NCI-H2107 treated with DMSO at 0.1 percent for 48 hours (cell line): ENCODE measurements at regions not wholly inside any gene's neighbourhood (a gene's known extent, or its start where the extent isn't known, plus 50 kb on each side); places are given as distances from the start of the nearest gene placed in this dataset.

Experiments used
- DNase-seq: peaks from one replicate; lab custom pipeline; 2025; ENCODE audit not compliant: unreplicated experiment; lab: John Stamatoyannopoulos, UW

DNA sequence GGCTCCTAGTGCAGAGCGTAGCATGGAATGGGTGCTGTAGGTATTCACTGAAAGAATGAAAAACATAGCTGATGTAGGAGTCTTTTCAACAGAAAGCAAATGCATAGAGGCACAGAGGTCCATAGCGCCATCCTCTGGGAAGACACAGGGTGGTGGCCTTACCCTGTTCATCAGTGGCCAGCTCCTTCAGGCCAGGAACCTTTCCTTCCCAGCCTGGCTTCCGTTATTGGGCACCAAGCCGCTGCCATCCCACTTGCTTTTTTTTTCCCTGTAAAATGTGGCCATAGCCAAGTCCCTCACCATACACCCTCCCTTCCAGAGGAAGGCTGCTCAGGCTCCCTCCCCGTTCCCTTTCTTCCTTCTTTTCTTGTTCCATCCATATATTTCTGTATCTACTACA, 118.1 kb downstream of the ZNF621 start:
- DNase-seq = no peak

DNA sequence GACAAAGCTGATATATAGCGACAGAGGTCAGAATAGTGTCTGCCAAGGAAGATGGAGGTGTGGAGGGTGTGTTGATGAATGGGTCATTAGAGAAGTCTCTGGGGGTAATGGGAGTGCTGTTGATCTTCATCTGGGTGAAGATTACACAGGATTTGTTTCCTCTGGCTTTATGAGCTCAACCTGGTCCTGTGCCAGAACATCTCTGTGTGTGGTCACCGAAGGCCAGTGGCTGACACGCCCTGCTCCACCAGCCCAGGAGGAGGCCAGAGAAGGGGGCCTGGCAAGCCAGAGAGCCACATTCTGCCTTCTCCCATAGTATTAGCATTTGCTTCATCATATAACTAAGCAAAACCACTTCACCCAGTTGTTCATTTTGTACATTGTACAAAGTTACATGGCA, 121.1 kb downstream of the ZNF621 start:
- no peak for DNase-seq

DNA sequence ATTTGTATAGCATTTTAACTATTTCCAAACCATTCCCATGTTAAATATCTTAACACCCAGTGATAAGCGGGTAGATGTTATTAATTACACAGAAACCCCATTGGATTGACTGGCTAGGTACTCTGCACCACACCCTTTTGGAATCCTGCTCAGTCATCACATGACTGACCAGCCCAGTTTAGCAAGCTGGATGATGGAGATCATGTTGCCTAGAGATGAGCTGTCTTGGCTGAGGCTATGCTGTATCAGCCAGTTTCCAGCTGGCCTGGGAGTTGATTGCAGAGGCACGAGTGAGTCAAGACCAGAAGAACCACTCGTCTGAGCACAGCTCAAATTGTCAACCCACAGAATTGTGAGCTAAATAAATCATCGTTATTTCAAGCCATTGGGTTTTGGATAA, 124.6 kb downstream of the ZNF621 start:
- DNase-seq = no peak

GRCh38 chr3:40652072-40652471, 127.3 kb downstream of the ZNF621 start:
- DNase-seq = no peak

GRCh38 chr3:40653001-40653400, 128.2 kb downstream of the ZNF621 start:
- DNase-seq = no peak

GRCh38 chr3:40653878-40654277, 129.1 kb downstream of the ZNF621 start:
- no peak for DNase-seq

DNA sequence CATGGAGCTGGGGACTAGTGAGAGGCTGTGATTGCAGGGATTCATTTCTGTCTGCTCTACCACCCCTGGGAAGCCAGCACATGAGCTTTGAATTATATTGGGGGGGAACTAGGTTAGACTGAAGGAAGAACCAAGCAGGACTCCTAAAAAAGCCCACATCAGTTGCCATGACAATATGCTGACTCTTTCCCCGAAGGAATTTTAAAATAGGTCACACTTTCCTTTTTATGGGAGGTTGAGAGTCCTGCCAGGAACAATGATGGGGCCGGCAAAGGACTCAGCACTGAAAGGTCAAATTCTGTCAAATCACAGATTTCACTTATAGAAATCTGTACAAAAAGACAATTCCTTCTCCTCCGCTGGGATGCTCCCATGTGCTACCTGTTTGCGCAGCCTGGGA, 130.8 kb downstream of the ZNF621 start:
- no peak for DNase-seq

GRCh38 chr3:40657623-40658022, 132.9 kb downstream of the ZNF621 start:
- no peak for DNase-seq

GRCh38 chr3:40658305-40658704, 133.5 kb downstream of the ZNF621 start:
- no peak for DNase-seq

- no peak for DNase-seq
Measured at GRCh38 chr3:40660554-40660953, 135.8 kb downstream of the ZNF621 start.

GRCh38 chr3:40661284-40661683, 136.5 kb downstream of the ZNF621 start:
- DNase-seq = no peak

- DNase-seq = no peak
Measured at GRCh38 chr3:40663280-40663679, 138.5 kb downstream of the ZNF621 start.

- DNase-seq = no peak
Measured at GRCh38 chr3:40669176-40669575, 144.4 kb downstream of the ZNF621 start.

- no peak for DNase-seq
Measured at GRCh38 chr3:40672861-40673260, 148.1 kb downstream of the ZNF621 start.

DNA sequence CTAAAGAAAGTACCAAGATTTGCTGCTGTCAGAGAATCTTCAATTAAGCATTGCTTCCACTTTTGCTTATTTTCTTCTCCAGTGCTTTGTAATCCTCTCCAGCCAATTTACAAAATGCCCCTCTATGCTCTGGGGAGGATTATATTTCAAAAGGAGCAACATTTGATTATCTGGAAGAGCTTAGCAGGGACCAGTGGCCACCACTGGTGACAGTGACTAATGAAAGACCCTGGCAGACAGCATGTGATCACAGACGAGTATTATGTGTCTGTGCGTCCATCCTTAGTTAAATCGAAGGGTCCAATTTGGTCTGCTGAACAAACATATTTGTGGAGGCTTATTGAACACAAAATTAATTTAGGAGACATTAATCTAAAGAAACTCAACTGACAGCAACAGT, 152.6 kb downstream of the ZNF621 start:
- no peak for DNase-seq

DNA sequence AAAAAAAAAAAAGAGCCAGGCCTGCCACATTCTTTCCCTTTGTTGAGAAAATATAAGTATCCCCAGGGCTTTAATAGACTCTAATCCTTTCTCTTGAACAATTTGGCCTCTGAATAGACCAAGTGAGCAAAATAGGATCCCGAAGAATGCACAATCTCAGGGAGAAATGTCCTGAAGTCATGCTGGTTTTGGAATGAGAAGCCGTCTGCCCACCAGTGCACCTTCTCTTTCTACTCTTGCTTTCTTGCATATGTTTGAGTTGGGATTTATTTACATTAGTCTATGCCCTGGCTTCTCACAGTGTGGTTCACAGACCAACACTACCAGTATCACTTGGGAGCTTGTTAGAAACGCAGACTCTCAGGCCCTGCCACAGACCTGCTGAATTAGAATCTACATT, 153.0 kb downstream of the ZNF621 start:
- DNase-seq = no peak

DNA sequence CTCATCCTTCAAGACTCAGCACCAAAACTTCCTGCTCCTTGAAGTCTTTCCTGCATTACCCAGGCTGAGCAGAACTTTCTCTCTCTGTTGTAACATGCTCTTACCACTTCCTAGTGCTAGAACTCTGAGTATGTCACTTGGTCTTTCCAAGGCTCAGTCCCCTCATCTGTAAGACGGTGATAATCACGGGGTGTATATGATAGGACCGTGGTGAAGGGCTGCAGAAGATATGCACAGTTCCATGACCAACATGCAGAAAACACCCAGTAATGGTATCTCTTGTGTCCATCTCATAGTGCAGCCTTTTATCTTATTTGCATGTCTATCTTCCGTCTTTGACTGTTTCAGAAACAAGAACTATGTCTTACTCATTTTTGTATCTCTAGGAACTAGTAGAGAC, 154.5 kb downstream of the ZNF621 start:
- DNase-seq = no peak

GRCh38 chr3:40680685-40681657, 156.2 kb downstream of the ZNF621 start:
- no peak for DNase-seq

DNA sequence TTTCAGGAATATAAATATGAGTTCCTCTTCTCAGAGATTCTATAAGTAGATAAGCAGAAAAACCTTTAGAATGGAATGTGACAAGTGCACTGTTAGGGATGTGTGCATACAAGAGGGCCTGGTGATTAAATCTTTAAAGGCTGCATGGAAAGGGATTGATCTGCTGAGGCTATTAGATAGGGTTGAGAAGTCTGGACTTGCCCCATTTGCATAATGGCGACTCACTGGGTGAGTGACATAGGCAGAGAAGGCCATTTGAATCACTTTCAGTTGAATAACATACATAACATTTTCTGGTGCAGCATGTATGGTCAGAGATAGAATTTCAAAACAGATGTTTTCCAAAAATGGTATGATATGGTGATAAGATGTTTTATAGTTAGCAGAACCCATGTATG, 156.9 kb downstream of the ZNF621 start:
- DNase-seq = no peak

- no peak for DNase-seq
Measured at GRCh38 chr3:40689837-40690236, 165.1 kb downstream of the ZNF621 start.

DNA sequence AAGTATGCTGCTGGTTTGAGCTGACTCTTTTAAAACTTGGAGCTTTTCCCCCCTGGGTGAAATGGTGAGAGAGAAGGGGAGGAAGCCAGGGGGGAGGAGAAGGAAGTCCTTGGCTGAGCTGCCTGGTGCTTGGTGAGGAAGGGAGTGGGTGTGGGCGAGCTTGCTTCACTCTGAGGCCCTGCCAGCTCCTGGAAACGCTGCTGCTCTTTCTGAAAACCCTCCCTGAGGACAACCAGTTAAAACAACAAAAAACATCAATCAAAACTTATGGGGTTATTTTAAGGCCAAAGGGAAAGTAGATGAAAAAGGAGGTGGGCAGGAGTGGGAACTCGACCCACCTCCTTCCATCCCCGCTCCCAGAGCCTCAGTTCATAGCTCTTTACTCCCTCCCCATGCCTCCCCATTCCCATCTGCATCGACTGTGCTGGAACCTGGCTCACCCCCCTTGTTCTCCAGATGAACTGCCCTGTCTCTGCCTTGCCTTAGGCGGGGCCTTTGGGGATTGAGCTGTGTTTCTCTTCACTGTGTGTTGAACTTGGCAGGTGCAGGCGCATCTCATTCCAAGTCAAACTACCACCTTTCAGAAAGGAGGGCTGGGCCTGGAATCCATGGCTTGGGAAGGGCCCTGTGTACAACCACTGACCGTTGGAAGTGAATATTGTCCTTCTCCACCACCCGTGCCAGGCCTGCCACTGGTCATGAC, 166.1 kb downstream of the ZNF621 start:
- DNase-seq = no peak

GRCh38 chr3:40691452-40691861, 166.7 kb downstream of the ZNF621 start:
- DNase-seq = no peak
